ENCODE measurements at regions not wholly inside any gene's neighbourhood (a gene's known extent, or its start where the extent isn't known, plus 50 kb on each side); places are given as distances from the start of the nearest gene placed in this dataset.

- no peak for DNase-seq (ENCODE audit: low spot score)
- Histone ChIP-seq H3K4me3 (no peak overlapping the region), H3K27ac (no peak overlapping the region)
- TF ChIP-seq, protein P1, sequence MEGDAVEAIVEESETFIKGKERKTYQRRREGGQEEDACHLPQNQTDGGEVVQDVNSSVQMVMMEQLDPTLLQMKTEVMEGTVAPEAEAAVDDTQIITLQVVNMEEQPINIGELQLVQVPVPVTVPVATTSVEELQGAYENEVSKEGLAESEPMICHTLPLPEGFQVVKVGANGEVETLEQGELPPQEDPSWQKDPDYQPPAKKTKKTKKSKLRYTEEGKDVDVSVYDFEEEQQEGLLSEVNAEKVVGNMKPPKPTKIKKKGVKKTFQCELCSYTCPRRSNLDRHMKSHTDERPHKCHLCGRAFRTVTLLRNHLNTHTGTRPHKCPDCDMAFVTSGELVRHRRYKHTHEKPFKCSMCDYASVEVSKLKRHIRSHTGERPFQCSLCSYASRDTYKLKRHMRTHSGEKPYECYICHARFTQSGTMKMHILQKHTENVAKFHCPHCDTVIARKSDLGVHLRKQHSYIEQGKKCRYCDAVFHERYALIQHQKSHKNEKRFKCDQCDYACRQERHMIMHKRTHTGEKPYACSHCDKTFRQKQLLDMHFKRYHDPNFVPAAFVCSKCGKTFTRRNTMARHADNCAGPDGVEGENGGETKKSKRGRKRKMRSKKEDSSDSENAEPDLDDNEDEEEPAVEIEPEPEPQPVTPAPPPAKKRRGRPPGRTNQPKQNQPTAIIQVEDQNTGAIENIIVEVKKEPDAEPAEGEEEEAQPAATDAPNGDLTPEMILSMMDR (IDR thresholded peaks at IDR 0.05), result no peak
Measured at GRCh38 chr11:37671321-37671720, 1073.3 kb upstream of the RAG2 start.

- no peak overlapping the region for H3K27ac ChIP-seq
- no peak for DNase-seq (ENCODE audit: low spot score)
- TF ChIP-seq, protein P1 (IDR thresholded peaks at IDR 0.05), result no peak
Measured at GRCh38 chr11:37666960-37667359, 1068.9 kb upstream of the RAG2 start.

GRCh38 chr11:37657645-37658044 lies 1059.6 kb upstream of the RAG2 start:
- H3K27ac ChIP-seq, result no peak overlapping the region
- H3K4me3 ChIP-seq, result no peak overlapping the region
- DNase-seq (ENCODE audit: low spot score), result no peak
- TF ChIP-seq, protein P1 (IDR thresholded peaks at IDR 0.05), result no peak

More at GRCh38 chr11:37666960-37667359, 1068.9 kb upstream of the RAG2 start:
- no peak overlapping the region for H3K4me3 ChIP-seq

GRCh38 chr11:37647767-37648166 lies 1049.7 kb upstream of the RAG2 start:
- DNase-seq (ENCODE audit: low spot score), result no peak
- TF ChIP-seq, protein P1 (IDR thresholded peaks at IDR 0.05), result no peak
- H3K4me3 ChIP-seq, result no peak overlapping the region
- H3K27ac ChIP-seq, result no peak overlapping the region

- TF ChIP-seq, protein P1 (IDR thresholded peaks at IDR 0.05), result no peak
- Histone ChIP-seq H3K27ac (no peak overlapping the region), H3K4me3 (no peak overlapping the region)
- DNase-seq (ENCODE audit: low spot score), result no peak
Measured at GRCh38 chr11:37643968-37644367, 1045.9 kb upstream of the RAG2 start.

DNA sequence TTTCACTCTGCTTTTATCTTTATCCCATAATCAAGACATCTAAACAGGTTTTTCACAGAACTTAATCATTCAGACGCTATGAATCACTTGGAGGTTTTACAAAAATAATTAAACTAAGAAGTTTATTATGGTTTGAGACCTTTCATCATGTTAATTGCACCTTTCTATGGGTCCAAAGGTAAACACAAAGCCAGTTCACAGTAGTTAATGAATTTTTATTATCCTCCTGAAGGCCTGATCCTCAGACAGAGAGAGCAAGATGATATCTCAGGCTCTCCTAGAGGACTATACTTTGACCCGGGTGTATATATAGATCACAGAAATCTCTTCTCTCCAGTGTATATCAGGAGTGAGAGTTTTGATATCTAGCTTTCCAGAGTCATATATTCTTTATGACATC lies 1044.3 kb upstream of the RAG2 start:
- Histone ChIP-seq H3K27ac (no peak overlapping the region), H3K4me3 (no peak overlapping the region)
- no peak for DNase-seq (ENCODE audit: low spot score)
- TF ChIP-seq, protein P1 (IDR thresholded peaks at IDR 0.05), result no peak

DNA sequence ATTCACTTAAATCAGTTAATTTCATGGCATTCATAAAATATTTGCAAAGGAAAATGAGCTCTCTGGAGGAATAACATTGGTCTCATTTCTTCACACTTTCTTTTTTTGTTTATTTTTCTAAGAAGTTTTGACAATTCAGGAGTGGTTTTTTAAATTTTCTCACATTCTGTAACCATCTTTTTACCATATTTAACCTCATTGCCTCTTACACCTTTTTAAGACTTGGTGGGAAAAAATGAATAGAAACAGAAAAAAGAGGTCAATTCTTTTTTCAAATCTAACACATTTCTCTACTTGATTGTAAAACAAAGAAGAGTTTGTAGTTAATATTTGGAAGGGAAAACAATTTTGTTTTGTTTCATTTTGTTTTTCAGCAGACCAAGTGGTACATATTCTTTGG lies 1034.7 kb upstream of the RAG2 start:
- TF ChIP-seq, protein P1 (IDR thresholded peaks at IDR 0.05), result no peak
- DNase-seq (ENCODE audit: low spot score), result no peak
- no peak overlapping the region for H3K4me3 ChIP-seq
- no peak overlapping the region for H3K27ac ChIP-seq

All from coronary artery (tissue), 2 donors.